ENCODE measurements at regions not wholly inside any gene's neighbourhood (a gene's known extent, or its start where the extent isn't known, plus 50 kb on each side); places are given as distances from the start of the nearest gene placed in this dataset.

- no peaks in the 10 kb centered on the region for H3K9me3 ChIP-seq (ENCODE audit: control insufficient read depth, low read length)
- no peak for TF ChIP-seq CTCF (IDR thresholded peaks at IDR 0.05)
- H3K4me2 ChIP-seq (ENCODE audit: low read length): no peak overlapping the region
- H2AFZ ChIP-seq: no peak overlapping the region
- H3K27me3 ChIP-seq (ENCODE audit: control insufficient read depth, insufficient read depth, low read length): no peaks in the 10 kb centered on the region
- no peak overlapping the region for H3K9ac ChIP-seq
- no peaks in the 10 kb centered on the region for H3K4me1 ChIP-seq
- H3K4me3 ChIP-seq (ENCODE audit: low read depth, low read length): no peak overlapping the region
- no peak overlapping the region for H3K27ac ChIP-seq
- H3K79me2 ChIP-seq: no peaks in the 10 kb centered on the region
- no peaks in the 10 kb centered on the region for H3K36me3 ChIP-seq (ENCODE audit: control insufficient read depth, insufficient read depth, low read length)
These were observed 397.0 kb downstream of the FRK start for GRCh38 chr6:115663681-115664080.

- no peak for TF ChIP-seq CTCF (IDR thresholded peaks at IDR 0.05)
- Histone ChIP-seq H2AFZ (no peak overlapping the region), H3K27me3 (ENCODE audit: control insufficient read depth, insufficient read depth, low read length) (no peaks in the 10 kb centered on the region), H3K79me2 (no peaks in the 10 kb centered on the region), H3K27ac (no peak overlapping the region), H3K36me3 (ENCODE audit: control insufficient read depth, insufficient read depth, low read length) (no peaks in the 10 kb centered on the region), H3K9ac (no peak overlapping the region), H3K9me3 (ENCODE audit: control insufficient read depth, low read length) (no peaks in the 10 kb centered on the region), H3K4me2 (ENCODE audit: low read length) (no peak overlapping the region), H3K4me1 (no peaks in the 10 kb centered on the region), H3K4me3 (ENCODE audit: low read depth, low read length) (no peak overlapping the region)
These were observed 416.9 kb downstream of the FRK start for GRCh38 chr6:115643762-115644161.

- no peak overlapping the region for H3K27ac ChIP-seq
- no peak overlapping the region for H3K4me2 ChIP-seq (ENCODE audit: low read length)
- H3K79me2 ChIP-seq: no peaks in the 10 kb centered on the region
- no peaks in the 10 kb centered on the region for H3K4me1 ChIP-seq
- H3K4me3 ChIP-seq (ENCODE audit: low read depth, low read length): no peak overlapping the region
- H3K27me3 ChIP-seq (ENCODE audit: control insufficient read depth, insufficient read depth, low read length): no peaks in the 10 kb centered on the region
- no peaks in the 10 kb centered on the region for H3K9me3 ChIP-seq (ENCODE audit: control insufficient read depth, low read length)
- no peak overlapping the region for H3K9ac ChIP-seq
- H3K36me3 ChIP-seq (ENCODE audit: control insufficient read depth, insufficient read depth, low read length): no peaks in the 10 kb centered on the region
- no peak overlapping the region for H2AFZ ChIP-seq
- no peak for TF ChIP-seq CTCF (IDR thresholded peaks at IDR 0.05)
These were observed 425.8 kb downstream of the FRK start for GRCh38 chr6:115634887-115635286.

GRCh38 chr6:115634131-115634530 is 426.6 kb downstream of the FRK start:
- Histone ChIP-seq H2AFZ (no peak overlapping the region), H3K9ac (no peak overlapping the region), H3K36me3 (ENCODE audit: control insufficient read depth, insufficient read depth, low read length) (no peaks in the 10 kb centered on the region), H3K79me2 (no peaks in the 10 kb centered on the region), H3K4me1 (no peaks in the 10 kb centered on the region), H3K27me3 (ENCODE audit: control insufficient read depth, insufficient read depth, low read length) (no peaks in the 10 kb centered on the region), H3K4me3 (ENCODE audit: low read depth, low read length) (no peak overlapping the region), H3K27ac (no peak overlapping the region), H3K9me3 (ENCODE audit: control insufficient read depth, low read length) (no peaks in the 10 kb centered on the region), H3K4me2 (ENCODE audit: low read length) (no peak overlapping the region)
- TF ChIP-seq CTCF (IDR thresholded peaks at IDR 0.05): no peak

GRCh38 chr6:115631028-115631427 is 429.7 kb downstream of the FRK start:
- Histone ChIP-seq H3K4me3 (ENCODE audit: low read depth, low read length) (no peak overlapping the region), H3K9ac (no peak overlapping the region), H2AFZ (no peak overlapping the region), H3K27me3 (ENCODE audit: control insufficient read depth, insufficient read depth, low read length) (no peaks in the 10 kb centered on the region), H3K4me1 (no peaks in the 10 kb centered on the region), H3K9me3 (ENCODE audit: control insufficient read depth, low read length) (no peaks in the 10 kb centered on the region), H3K4me2 (ENCODE audit: low read length) (no peak overlapping the region), H3K36me3 (ENCODE audit: control insufficient read depth, insufficient read depth, low read length) (no peaks in the 10 kb centered on the region), H3K79me2 (no peaks in the 10 kb centered on the region), H3K27ac (no peak overlapping the region)
- TF ChIP-seq CTCF (IDR thresholded peaks at IDR 0.05): no peak
